PFSK-1 (cell line): ENCODE measurements at regions not wholly inside any gene's neighbourhood (a gene's known extent, or its start where the extent isn't known, plus 50 kb on each side); places are given as distances from the start of the nearest gene placed in this dataset.

Experiments
- FOXP2 ChIP-seq: optimal IDR thresholded peaks from 2 replicates; pipeline ENCODE3; 2011; ENCODE audit warnings: borderline replicate concordance, control low read depth, inconsistent platforms; ENCODE audit not compliant: insufficient read depth; ENCODE audit errors: extremely low read length, extremely low read depth
- POLR2AphosphoS5 ChIP-seq: IDR thresholded peaks from 2 replicates; pipeline ENCODE4 v1.6.1; 2012; ENCODE audit warnings: low read depth, mild to moderate bottlenecking, control low read depth, low read length, moderate library complexity
- REST ChIP-seq, 2 experiments: IDR thresholded peaks; 2 replicates each; pipeline versions ENCODE4 v1.6.1 to v1.8.0; 2011 to 2012; ENCODE audit warnings: low read depth in 2 of 2, low read length in 2 of 2, control low read depth in 1 of 2, inconsistent platforms in 1 of 2, mild to moderate bottlenecking in 1 of 2, moderate library complexity in 1 of 2; ENCODE audit not compliant: insufficient read depth in 1 of 2
- SIN3A ChIP-seq: IDR thresholded peaks from 2 replicates; pipeline ENCODE4 v1.6.1; 2012; ENCODE audit warnings: mild to moderate bottlenecking, low read length, moderate library complexity, borderline replicate concordance; ENCODE audit not compliant: insufficient read depth
- TAF1 ChIP-seq: IDR thresholded peaks from 2 replicates; pipeline ENCODE4 v1.6.1; 2012; ENCODE audit warnings: low read length, control low read depth, borderline replicate concordance; ENCODE audit not compliant: insufficient read depth

DNA sequence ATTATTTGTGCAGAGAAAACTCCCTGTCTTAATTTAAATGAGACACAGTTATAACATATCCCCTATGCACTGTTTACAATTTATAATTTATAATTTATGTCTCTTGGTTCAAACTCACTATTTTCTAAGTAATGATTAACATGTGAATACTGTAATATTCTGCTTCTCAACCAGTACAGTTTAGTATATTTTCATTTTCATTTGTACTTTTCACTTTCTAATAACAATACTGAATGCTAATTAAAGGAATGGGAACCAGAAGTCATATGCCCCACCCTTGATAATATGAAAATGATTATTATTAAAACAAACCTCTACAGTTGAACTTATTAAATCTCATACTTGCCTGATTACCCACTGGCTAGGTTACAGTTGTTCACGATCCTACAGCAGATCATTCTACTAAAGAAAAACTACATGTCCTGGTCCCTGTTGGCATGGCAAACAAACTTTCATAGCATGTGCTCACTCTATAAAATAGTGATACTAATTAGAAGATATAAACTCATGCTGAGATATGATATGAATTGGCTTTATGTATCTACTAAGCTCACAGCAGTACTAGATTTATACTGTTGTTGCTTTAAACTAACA, 66.4 kb downstream of the POU5F2 start:
- no peak for TF ChIP-seq SIN3A
- TF ChIP-seq FOXP2: no peak
- TF ChIP-seq TAF1: no peak
- no peak for TF ChIP-seq POLR2AphosphoS5
- TF ChIP-seq REST (IDR thresholded peaks at IDR 0.05; ENCODE audit: insufficient read depth in 1 of 2, low read depth in 2 of 2, low read length in 2 of 2): no peak

DNA sequence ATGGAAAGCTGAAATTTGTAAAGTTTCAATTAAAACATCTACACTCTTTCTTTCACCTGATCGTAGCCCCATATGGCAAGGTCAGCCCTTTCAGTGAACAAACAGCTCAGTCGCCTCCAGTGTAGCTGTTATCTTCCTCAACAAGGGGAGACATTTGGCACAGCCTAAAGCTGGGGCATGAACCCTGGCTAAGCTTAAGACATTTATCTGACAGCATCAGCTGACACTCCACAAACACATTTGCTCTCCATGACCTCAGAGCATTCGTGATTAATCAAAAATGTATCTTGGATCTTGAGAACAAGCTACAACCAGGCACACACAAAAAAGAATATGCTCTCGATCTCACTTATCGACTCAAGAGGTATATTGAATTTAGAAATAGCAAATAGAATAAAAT, 67.3 kb downstream of the POU5F2 start:
- TF ChIP-seq POLR2AphosphoS5 (no peak), FOXP2 (no peak), SIN3A (no peak), REST (IDR thresholded peaks at IDR 0.05; ENCODE audit: insufficient read depth in 1 of 2, low read depth in 2 of 2, low read length in 2 of 2) (no peak), TAF1 (no peak)

DNA sequence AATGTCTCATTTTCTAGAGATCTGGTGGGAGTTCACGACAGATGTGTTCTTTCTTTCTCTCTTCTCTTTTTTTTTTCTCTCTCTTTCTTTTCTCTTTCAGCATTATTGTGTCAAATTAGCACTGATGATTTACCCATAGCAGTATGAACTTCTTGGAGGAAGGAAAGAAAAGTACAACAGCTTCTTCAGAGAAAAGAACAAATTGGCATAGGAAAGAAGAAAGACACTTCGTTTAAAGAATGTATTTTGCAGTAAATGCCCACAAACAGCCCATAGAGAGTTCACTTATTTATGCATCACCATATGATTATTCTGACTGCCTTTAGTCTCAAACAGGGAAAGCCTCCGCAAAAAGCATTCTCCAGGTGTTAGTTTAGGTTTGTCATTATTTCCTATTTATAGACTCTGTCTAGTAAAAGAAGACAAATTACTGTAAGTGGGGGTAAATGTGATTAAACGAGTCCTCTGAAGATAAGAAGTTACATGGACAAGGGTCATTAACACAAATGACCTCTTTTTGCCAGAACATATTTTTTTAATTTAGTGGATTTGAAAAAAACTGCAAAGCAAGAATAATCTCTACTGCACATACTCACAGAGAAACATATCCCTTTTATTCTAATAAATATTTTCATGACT, 68.0 kb downstream of the POU5F2 start:
- TF ChIP-seq SIN3A: no peak
- TF ChIP-seq FOXP2: no peak
- TF ChIP-seq POLR2AphosphoS5: no peak
- no peak for TF ChIP-seq REST (IDR thresholded peaks at IDR 0.05; ENCODE audit: insufficient read depth in 1 of 2, low read depth in 2 of 2, low read length in 2 of 2)
- TF ChIP-seq TAF1: no peak

DNA sequence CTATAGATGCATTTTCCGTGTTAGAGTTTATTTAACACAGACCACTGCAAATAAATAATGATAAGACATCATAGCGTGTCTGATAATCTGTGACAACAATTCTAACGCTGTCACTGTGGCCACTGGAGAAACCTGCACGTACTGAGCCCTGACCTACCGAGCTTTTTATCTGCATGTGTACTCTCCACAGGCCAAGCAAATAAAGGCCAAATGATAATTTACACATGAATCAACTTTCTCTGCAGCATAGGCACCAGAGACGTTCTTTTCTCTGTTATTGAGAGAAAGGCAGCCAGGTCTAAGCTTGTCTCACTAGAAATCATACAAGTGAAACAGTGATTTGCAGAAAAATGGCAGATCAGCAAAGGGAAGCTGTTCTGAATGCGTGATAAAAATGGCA, 75.8 kb downstream of the POU5F2 start:
- TF ChIP-seq FOXP2 (no peak), POLR2AphosphoS5 (no peak), TAF1 (no peak), SIN3A (no peak), REST (IDR thresholded peaks at IDR 0.05; ENCODE audit: insufficient read depth in 1 of 2, low read depth in 2 of 2, low read length in 2 of 2) (no peak)
